T follicular helper cell (primary cell): ENCODE measurements at regions not wholly inside any gene's neighbourhood (a gene's known extent, or its start where the extent isn't known, plus 50 kb on each side); places are given as distances from the start of the nearest gene placed in this dataset.

ENCODE experiments used
- DNase-seq: peaks from one replicate; pipeline ENCODE4 v3.0.0-alpha.2; 2020; ENCODE audit warnings: low read depth

GRCh38 chr14:53517270-53517960 lies 364.3 kb upstream of the DDHD1 start:
- DNase-seq, result no peak

- DNase-seq, result no peak
These were observed 363.2 kb upstream of the DDHD1 start for GRCh38 chr14:53516261-53516774.

DNA sequence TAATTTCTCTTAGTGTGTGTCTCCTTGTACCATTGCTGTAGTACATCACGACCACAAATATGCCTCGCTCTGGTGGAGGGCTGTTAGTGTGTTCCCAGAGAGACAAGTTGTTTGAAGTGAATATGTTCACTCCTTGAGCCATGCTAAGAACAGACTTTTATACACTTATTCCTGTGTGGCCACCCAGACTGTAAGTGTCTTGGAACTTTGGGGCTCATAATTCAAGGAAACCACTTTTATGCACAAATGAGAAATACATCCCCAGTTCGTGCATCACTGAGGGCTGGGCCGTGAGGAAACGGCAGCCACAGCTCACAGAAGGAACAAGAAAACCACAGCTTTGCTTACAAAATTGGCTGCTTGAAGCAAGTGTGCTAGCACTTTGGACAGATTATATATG lies 362.2 kb upstream of the DDHD1 start:
- DNase-seq, result no peak

DNA sequence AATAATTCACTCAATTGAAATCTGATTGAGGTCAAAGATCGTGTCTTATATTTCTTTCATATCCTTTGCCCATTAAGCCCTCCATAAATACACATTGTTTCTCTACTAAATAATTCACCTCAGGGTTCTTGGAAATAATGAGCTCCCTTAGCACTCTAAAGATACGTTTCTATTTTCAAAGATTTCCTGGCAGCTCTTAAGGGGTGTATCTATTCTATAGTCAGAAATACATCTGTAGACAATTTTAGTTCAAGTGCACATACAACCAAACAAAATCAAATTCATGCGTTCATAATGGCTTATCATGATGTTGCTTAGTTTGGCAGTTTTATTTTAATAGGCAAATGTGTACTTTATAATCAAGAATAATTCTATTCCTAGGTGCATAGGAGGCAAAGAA lies 361.1 kb upstream of the DDHD1 start:
- no peak for DNase-seq

GRCh38 chr14:53510281-53510912 lies 357.3 kb upstream of the DDHD1 start:
- DNase-seq, result no peak

- no peak for DNase-seq
These were observed 356.4 kb upstream of the DDHD1 start for GRCh38 chr14:53509276-53510244.

DNA sequence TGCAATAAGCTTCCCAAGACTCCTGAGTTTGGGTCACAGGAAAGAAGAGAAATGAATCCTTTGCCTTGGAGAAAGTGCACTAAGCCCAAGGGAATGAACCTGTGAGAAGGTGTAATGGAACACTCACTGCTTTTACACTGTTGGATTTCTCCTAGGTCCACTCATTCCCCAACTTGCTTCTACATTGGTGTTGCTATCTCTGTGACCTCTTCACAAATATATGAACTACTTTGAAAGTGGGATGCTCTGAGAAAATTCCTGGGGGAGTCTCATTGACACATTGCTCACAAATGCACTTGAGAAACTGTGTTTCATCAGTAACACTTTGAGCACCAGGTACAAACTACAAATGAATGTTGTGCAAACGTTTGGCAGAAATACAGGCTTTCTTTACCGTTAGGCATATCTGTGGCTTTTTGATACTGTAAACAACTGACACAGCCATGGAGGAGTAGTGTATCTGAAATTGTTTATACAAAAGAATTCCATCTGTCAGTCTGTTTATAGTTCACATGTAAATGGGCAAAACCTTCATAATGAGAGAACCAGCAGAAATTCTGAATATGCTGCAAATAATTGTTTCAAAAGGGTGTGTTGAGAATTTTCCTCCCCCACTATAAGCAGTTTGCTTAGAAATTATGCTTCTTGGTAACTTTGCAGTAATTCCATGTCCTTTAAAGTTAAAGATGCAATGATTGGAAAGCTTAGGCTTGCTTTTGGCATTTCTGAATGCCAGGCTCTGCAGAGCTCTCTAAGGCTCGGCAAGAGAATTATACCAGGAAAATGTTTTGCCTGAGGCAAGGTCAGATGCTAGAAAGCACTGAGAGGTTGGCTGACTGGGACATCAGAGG lies 348.5 kb upstream of the DDHD1 start:
- DNase-seq, result no peak

- DNase-seq, result no peak
These were observed 347.1 kb upstream of the DDHD1 start for GRCh38 chr14:53500191-53500590.

DNA sequence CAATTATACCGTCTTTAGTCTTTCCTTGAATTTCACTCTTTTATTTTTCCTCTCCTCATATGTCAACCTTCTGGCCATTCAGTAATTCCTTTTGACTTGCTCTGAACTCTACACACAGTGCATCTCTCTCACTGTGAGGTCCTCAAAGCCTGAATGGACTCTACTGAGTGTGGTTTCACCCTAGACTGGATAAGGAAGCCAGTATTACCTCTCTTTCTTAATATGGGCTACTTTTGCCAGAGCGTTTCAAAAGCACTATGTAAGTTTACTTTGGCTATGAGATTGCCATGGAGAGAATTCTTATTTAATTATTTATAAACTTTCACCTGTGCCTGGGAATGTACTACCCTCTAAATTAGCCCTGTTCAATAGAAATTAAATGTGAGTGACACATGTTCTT lies 343.5 kb upstream of the DDHD1 start:
- DNase-seq, result no peak

GRCh38 chr14:53495846-53496343 lies 342.8 kb upstream of the DDHD1 start:
- no peak for DNase-seq

GRCh38 chr14:53494587-53494986 lies 341.5 kb upstream of the DDHD1 start:
- DNase-seq, result no peak

GRCh38 chr14:53493860-53494259 lies 340.7 kb upstream of the DDHD1 start:
- DNase-seq, result no peak

GRCh38 chr14:53493320-53493719 lies 340.2 kb upstream of the DDHD1 start:
- no peak for DNase-seq

GRCh38 chr14:53491884-53492277 lies 338.8 kb upstream of the DDHD1 start:
- DNase-seq, result no peak

GRCh38 chr14:53491256-53491883 lies 338.2 kb upstream of the DDHD1 start:
- DNase-seq, result no peak

DNA sequence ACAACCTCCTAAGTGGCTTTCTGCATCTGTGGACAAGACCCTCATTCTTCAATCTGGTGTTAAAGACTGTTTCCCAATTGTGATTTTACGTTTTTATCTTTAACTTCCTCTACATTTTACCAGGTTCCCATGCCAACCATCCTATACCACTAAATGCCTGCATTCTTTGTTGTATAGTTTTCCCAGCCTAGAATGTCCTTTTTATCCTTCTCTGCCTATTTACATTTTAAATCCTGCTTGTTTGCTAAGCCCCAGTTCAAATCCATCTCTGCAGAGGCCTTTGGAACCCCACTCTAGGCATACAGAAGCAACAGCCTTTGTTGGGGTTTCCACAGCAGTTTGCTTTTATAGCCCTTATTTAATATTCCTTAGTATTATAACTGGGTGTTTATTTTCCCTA lies 325.1 kb upstream of the DDHD1 start:
- DNase-seq, result no peak

DNA sequence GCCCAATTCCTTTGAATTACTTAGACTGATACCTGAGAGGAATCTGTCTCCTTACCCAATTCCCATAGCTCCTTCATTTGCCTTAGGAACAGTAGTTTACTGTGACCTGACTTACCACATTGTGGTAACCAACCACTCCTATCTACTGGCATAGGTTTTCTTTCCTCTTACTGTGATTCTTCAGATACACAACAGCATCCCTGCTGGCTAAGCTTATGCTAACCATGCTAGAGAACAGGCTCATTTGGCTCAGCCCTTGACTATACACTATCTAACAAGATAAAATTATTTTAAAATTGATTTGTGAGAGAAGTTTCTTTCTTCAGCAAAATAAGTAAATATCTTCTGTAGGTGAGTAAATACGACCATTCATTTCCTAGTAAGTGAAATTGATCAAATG lies 320.4 kb upstream of the DDHD1 start:
- no peak for DNase-seq

DNA sequence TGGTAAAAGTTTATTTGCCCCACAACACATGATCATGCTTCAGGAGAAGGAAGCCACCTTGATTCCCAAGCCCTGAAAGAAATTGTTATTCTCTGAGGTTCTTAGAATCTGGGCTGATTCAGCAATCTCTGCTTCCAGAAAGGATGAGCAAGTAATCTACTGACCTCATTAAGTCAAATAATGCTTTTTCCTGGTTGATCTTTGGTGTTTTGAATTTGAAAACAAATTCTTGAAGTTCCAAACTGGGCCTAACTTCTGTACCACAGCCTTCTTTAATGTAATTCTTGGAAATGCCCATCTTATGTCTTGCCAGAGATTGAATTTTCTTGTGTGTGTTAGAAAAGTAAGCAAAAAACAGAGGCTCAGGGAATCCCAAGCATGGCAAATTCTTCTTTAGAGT lies 319.2 kb upstream of the DDHD1 start:
- DNase-seq, result no peak

DNA sequence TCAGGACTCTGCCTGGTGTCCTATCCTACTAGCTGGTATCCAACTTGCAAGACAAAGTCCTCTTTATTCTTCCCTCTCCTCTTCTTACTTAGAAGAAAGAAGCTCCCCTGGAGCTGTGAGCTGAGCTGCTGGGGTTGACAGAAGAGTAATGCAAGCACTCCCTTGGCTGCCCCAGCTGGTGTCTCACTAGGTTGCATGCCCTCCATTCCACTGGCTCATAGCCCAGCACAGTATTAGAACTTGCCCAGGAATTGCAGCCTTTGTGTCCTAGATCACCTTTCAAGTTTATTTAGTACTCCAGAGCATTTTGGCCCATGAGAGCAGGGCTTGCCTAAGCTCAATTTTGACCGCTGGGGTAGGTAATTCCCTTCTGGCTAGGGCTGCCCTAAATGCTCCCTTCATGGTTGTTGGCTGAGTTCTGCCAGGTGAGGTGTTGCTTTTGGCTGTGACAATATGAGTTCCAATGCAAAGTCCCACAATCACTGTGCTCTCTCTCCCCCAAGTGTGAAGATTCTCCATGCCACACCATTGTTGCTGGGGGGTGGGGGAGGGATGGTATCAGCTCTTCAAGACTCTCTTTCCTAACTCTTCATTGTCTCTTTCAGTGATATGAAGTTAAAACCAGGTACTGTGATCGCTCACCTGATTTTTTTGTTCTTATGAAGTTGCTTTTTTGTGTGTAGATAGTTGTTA lies 317.4 kb upstream of the DDHD1 start:
- no peak for DNase-seq

DNA sequence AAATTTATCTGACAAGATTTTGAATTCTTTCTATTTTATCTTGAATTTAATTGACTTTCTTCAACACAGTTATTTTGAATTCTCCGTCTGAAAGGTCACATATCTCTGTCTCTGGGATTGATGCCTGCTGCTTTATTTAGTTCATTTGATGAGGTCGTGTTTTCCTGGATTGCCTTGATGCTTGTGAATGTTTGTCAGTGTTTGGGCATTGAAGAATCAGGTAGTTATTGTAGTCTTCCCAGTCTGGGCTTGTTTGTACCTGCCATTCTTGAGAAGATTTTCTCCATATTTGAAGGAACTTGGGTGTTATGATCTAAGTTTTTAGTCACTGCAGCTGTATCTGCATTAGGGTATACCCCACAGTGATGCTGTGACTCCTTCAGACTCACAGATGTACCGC lies 315.8 kb upstream of the DDHD1 start:
- DNase-seq, result no peak
